SK-N-SH (cell line): ENCODE measurements at regions not wholly inside any gene's neighbourhood (a gene's known extent, or its start where the extent isn't known, plus 50 kb on each side); places are given as distances from the start of the nearest gene placed in this dataset.
A peak's percentile ranks its signal among the peaks of the same experiment; 100 is the strongest.

ENCODE experiments used
- CTCF ChIA-PET: fragments of 300-600, 350-600 bp; formaldehyde crosslinking; extraction: SDS; loops from one replicate; lab custom pipeline; 2021; lab: Yijun Ruan, JAX
- POLR2A ChIA-PET: fragments of 350-600 bp; sonication (Branson Sonifier 250); formaldehyde crosslinking; extraction: SDS; loops from one replicate; lab custom pipeline; 2020; ENCODE audit warnings: antibody characterized with exemption, inconsistent platforms; lab: Yijun Ruan, JAX
- DNase-seq: peaks from one replicate; pipeline ENCODE4 v3.0.0; 2012
- H2AFZ ChIP-seq: fragments of 200-600 bp; sonication (generic); 2 replicates; pipeline ENCODE4 v1.8.1; 2016; ENCODE audit warnings: antibody characterized with exemption, mild to moderate bottlenecking, low read depth
- H3F3A ChIP-seq: fragments of 200-600 bp; sonication (generic); replicated peaks from 2 replicates; pipeline ENCODE3; 2016; ENCODE audit warnings: antibody characterized with exemption, mild to moderate bottlenecking; ENCODE audit not compliant: insufficient read depth
- H3K27ac ChIP-seq, 2 experiments: fragments of 200-500 bp in 1 of 2; fragments of 200-600 bp in 1 of 2; sonication (Bioruptor generic) in 1 of 2; sonication (generic), shearing (Covaris generic) in 1 of 2; 2 replicates each; pipeline versions ENCODE4 v1.5.1 to v1.6.1; 2014 to 2016; ENCODE audit warnings: low read depth in 2 of 2, inconsistent platforms in 1 of 2, low read length in 1 of 2, mild to moderate bottlenecking in 1 of 2, mixed read lengths in 1 of 2
- H3K27me3 ChIP-seq: fragments of 200-600 bp; sonication (generic), shearing (Covaris generic); 2 replicates; pipeline ENCODE4 v1.6.1; 2016; ENCODE audit warnings: mixed run types; ENCODE audit not compliant: insufficient read depth
- H3K36me3 ChIP-seq, 2 experiments: fragments of 200-500 bp in 1 of 2; fragments of 200-600 bp in 1 of 2; sonication (Bioruptor generic) in 1 of 2; sonication (generic) in 1 of 2; replicated peaks in 1 of 2; 2 replicates each; pipeline versions ENCODE3 to v1.5.1; 2014 to 2016; ENCODE audit warnings: low read length in 1 of 2, mild to moderate bottlenecking in 1 of 2; ENCODE audit not compliant: insufficient read depth in 2 of 2, control insufficient read depth in 1 of 2
- H3K4me1 ChIP-seq, 2 experiments: fragments of 200-500 bp in 1 of 2; fragments of 200-600 bp in 1 of 2; sonication (Bioruptor generic) in 1 of 2; sonication (generic), shearing (Covaris generic) in 1 of 2; 2 replicates each; pipeline versions ENCODE4 v1.5.1 to v1.6.1; 2014 to 2016; ENCODE audit warnings: low read depth in 1 of 2, low read length in 1 of 2, mixed run types in 1 of 2; ENCODE audit not compliant: insufficient read depth in 2 of 2, control insufficient read depth in 1 of 2
- H3K4me2 ChIP-seq: fragments of 200-600 bp; sonication (generic), shearing (Covaris generic); 2 replicates; pipeline ENCODE4 v1.6.1; 2017; ENCODE audit warnings: mixed run types
- H3K4me3 ChIP-seq, 2 experiments: fragments of 200-500 bp in 1 of 2; fragments of 200-600 bp in 1 of 2; sonication (Bioruptor generic) in 1 of 2; sonication (generic), shearing (Covaris generic) in 1 of 2; 2 replicates each; pipeline versions ENCODE4 v1.5.1 to v1.8.1; 2014 to 2016; ENCODE audit warnings: low read depth in 2 of 2, inconsistent platforms in 1 of 2, low read length in 1 of 2, mild to moderate bottlenecking in 1 of 2, mixed read lengths in 1 of 2, moderate library complexity in 1 of 2
- H3K79me2 ChIP-seq: fragments of 200-600 bp; sonication (generic); 2 replicates; pipeline ENCODE4 v1.8.1; 2017; ENCODE audit warnings: mild to moderate bottlenecking; ENCODE audit not compliant: insufficient read depth
- H3K9ac ChIP-seq: fragments of 200-600 bp; sonication (generic); 2 replicates; pipeline ENCODE4 v1.6.1; 2017; ENCODE audit warnings: mixed run types
- H3K9me2 ChIP-seq: fragments of 200-600 bp; sonication (generic); 2 replicates; pipeline ENCODE4 v1.6.1; 2017; ENCODE audit warnings: mixed run types
- H3K9me3 ChIP-seq: fragments of 200-600 bp; sonication (generic); 2 replicates; pipeline ENCODE4 v1.6.1; 2017; ENCODE audit warnings: mixed run types, mild to moderate bottlenecking, moderate library complexity
- H4K20me1 ChIP-seq: fragments of 200-600 bp; sonication (generic); 2 replicates; pipeline ENCODE4 v1.6.1; 2017; ENCODE audit warnings: mild to moderate bottlenecking, mixed run types; ENCODE audit not compliant: insufficient read depth
- ELF1 ChIP-seq: IDR thresholded peaks from 2 replicates; pipeline ENCODE4 v1.4.0; 2012
- EP300 ChIP-seq, 2 experiments: IDR thresholded peaks; 2 replicates each; pipeline versions ENCODE4 v1.4.0 to v1.6.1; 2012; ENCODE audit warnings: borderline replicate concordance in 1 of 2, low read depth in 1 of 2, low read length in 1 of 2
- EZH2phosphoT487 ChIP-seq: fragments of 200-600 bp; sonication (generic); IDR thresholded peaks from 2 replicates; pipeline ENCODE4 v1.6.1; 2017; ENCODE audit warnings: low read depth, mixed run types, mild to moderate bottlenecking, antibody characterized with exemption, moderate library complexity, borderline replicate concordance
- FOSL2 ChIP-seq: IDR thresholded peaks from 2 replicates; pipeline ENCODE4 v1.4.0; 2012; ENCODE audit warnings: low read depth, mild to moderate bottlenecking, moderate library complexity, borderline replicate concordance
- FOXJ3 ChIP-seq: sonication (generic); formaldehyde crosslinking; IDR thresholded peaks from 2 replicates; pipeline ENCODE4 v1.5.1; 2020; ENCODE audit warnings: mild to moderate bottlenecking, missing genetic modification reagents
- JUND ChIP-seq: IDR thresholded peaks from 2 replicates; pipeline ENCODE4 v1.4.0; 2012
- NFIC ChIP-seq: IDR thresholded peaks from 2 replicates; pipeline ENCODE4 v1.4.0; 2012; ENCODE audit warnings: borderline replicate concordance
- NRF1 ChIP-seq: IDR thresholded peaks from 2 replicates; pipeline ENCODE4 v1.6.1; 2012; ENCODE audit warnings: low read depth, mild to moderate bottlenecking, low read length
- POLR2AphosphoS5 ChIP-seq: IDR thresholded peaks from 2 replicates; pipeline ENCODE4 v1.6.1; 2012; ENCODE audit warnings: low read depth, low read length
- RAD21 ChIP-seq: IDR thresholded peaks from 2 replicates; pipeline ENCODE4 v1.6.1; 2012; ENCODE audit warnings: mild to moderate bottlenecking, low read length
- RCOR1 ChIP-seq: fragments of 150-350 bp; IDR thresholded peaks from 2 replicates; pipeline ENCODE4 v1.6.1; 2017; ENCODE audit warnings: antibody characterized with exemption, low read length
- RFX5 ChIP-seq: IDR thresholded peaks from 2 replicates; pipeline ENCODE4 v1.6.1; 2012; ENCODE audit warnings: mild to moderate bottlenecking, improper control_type of control experiment, low read length
- RXRA ChIP-seq: IDR thresholded peaks from 2 replicates; pipeline ENCODE4 v1.4.0; 2012; ENCODE audit warnings: low read depth, mild to moderate bottlenecking, borderline replicate concordance
- TAF1 ChIP-seq: IDR thresholded peaks from 2 replicates; pipeline ENCODE4 v1.6.1; 2012; ENCODE audit warnings: low read depth, mild to moderate bottlenecking, low read length, moderate library complexity, borderline replicate concordance
- TCF12 ChIP-seq: IDR thresholded peaks from 2 replicates; pipeline ENCODE4 v1.4.0; 2012
- WGBS: methylation state at CpG from one replicate; pipeline ENCODE4 v1.1.6; 2017; ENCODE audit warnings: low lambda C conversion rate; 5-methylcytosine and 5-hydroxymethylcytosine counted together
- TF ChIP-seq, protein P1 (sequence below): IDR thresholded peaks from 2 replicates; pipeline ENCODE4; 2012
- TF ChIP-seq, protein P2 (sequence below): IDR thresholded peaks from 2 replicates; pipeline ENCODE4 v1.4.0; 2012; ENCODE audit warnings: low read depth, borderline replicate concordance
- TF ChIP-seq, protein P3 (sequence below): IDR thresholded peaks from 2 replicates; pipeline ENCODE4 v1.6.1; 2012; ENCODE audit warnings: mild to moderate bottlenecking, low read depth, low read length, moderate library complexity
- TF ChIP-seq, protein P4 (sequence below): IDR thresholded peaks from 2 replicates; pipeline ENCODE4 v1.4.0; 2012; ENCODE audit warnings: low read depth
- TF ChIP-seq, protein P5 (sequence below): IDR thresholded peaks from 2 replicates; pipeline ENCODE4 v1.4.0; 2012; ENCODE audit warnings: low read depth, borderline replicate concordance

DNA sequence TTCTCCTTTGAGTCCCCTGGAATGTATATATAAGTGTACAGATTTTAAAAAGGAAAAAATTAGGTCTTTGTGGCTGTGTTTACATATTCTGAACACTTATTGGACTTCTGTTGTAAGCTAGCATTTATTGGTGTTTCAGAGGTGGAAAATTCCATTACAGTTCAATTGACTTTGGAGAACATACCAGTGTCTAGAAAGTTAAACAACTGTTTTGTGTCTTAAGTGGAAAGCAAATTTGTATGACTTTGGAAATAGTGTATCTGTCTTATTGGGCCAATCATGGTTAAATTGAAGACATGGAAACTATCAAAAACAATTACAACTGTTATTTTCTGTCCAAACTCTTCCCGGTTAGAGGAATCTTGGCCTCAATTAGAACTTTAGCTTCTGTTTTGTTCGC, 265.0 kb upstream of the C2CD4B start:
- Histone ChIP-seq H3K4me2 (no peak overlapping the region), H3K27me3 (no peaks in the 10 kb centered on the region), H4K20me1 (no peaks in the 10 kb centered on the region), H3K27ac (peak overlapping the region in 1 of 2 experiments; percentile 56; a peak in 2 of 4 replicates), H3K79me2 (peaks cover 23% of the 10 kb centered on the region; the same call in 1 of the 2 replicates), H3K4me3 (no peak overlapping the region), H3K9ac (no peak overlapping the region), H3F3A (peaks cover 10% of the 10 kb centered on the region), H3K4me1 (peaks cover 0 to 27% of the 10 kb centered on the region in 2 experiments; a peak in 2 of 4 replicates), H2AFZ (no peak overlapping the region), H3K9me3 (no peaks in the 10 kb centered on the region), H3K36me3 (no peaks in the 10 kb centered on the region), H3K9me2 (no peaks in the 10 kb centered on the region)
- ChIA-PET CTCF (no interaction called here), POLR2A (no interaction called here)
- TF ChIP-seq, protein P1, sequence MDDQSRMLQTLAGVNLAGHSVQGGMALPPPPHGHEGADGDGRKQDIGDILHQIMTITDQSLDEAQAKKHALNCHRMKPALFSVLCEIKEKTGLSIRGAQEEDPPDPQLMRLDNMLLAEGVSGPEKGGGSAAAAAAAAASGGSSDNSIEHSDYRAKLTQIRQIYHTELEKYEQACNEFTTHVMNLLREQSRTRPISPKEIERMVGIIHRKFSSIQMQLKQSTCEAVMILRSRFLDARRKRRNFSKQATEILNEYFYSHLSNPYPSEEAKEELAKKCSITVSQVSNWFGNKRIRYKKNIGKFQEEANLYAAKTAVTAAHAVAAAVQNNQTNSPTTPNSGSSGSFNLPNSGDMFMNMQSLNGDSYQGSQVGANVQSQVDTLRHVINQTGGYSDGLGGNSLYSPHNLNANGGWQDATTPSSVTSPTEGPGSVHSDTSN = peak; percentile 27; the same call in 1 of the 2 replicates
- TF ChIP-seq, protein P2, sequence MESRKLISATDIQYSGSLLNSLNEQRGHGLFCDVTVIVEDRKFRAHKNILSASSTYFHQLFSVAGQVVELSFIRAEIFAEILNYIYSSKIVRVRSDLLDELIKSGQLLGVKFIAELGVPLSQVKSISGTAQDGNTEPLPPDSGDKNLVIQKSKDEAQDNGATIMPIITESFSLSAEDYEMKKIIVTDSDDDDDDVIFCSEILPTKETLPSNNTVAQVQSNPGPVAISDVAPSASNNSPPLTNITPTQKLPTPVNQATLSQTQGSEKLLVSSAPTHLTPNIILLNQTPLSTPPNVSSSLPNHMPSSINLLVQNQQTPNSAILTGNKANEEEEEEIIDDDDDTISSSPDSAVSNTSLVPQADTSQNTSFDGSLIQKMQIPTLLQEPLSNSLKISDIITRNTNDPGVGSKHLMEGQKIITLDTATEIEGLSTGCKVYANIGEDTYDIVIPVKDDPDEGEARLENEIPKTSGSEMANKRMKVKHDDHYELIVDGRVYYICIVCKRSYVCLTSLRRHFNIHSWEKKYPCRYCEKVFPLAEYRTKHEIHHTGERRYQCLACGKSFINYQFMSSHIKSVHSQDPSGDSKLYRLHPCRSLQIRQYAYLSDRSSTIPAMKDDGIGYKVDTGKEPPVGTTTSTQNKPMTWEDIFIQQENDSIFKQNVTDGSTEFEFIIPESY = no peak
- TF ChIP-seq EP300 (IDR thresholded peaks at IDR 0.05; ENCODE audit: borderline replicate concordance in 1 of 2, low read depth in 1 of 2, low read length in 1 of 2) (peak in 1 of 2 experiments; percentile 8; a peak in 1 of 4 replicates), EZH2phosphoT487 (no peak), POLR2AphosphoS5 (no peak), FOXJ3 (CRISPR knock-in tag) (no peak), TCF12 (0 out of 2 replicates have a peak, but pooled peaks have one; percentile 13)
- TF ChIP-seq, protein P3, sequence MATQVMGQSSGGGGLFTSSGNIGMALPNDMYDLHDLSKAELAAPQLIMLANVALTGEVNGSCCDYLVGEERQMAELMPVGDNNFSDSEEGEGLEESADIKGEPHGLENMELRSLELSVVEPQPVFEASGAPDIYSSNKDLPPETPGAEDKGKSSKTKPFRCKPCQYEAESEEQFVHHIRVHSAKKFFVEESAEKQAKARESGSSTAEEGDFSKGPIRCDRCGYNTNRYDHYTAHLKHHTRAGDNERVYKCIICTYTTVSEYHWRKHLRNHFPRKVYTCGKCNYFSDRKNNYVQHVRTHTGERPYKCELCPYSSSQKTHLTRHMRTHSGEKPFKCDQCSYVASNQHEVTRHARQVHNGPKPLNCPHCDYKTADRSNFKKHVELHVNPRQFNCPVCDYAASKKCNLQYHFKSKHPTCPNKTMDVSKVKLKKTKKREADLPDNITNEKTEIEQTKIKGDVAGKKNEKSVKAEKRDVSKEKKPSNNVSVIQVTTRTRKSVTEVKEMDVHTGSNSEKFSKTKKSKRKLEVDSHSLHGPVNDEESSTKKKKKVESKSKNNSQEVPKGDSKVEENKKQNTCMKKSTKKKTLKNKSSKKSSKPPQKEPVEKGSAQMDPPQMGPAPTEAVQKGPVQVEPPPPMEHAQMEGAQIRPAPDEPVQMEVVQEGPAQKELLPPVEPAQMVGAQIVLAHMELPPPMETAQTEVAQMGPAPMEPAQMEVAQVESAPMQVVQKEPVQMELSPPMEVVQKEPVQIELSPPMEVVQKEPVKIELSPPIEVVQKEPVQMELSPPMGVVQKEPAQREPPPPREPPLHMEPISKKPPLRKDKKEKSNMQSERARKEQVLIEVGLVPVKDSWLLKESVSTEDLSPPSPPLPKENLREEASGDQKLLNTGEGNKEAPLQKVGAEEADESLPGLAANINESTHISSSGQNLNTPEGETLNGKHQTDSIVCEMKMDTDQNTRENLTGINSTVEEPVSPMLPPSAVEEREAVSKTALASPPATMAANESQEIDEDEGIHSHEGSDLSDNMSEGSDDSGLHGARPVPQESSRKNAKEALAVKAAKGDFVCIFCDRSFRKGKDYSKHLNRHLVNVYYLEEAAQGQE = no peak
- DNase-seq = no peak
- WGBS = 74% methylated on average over 2 of the region's 2 CpGs

DNA sequence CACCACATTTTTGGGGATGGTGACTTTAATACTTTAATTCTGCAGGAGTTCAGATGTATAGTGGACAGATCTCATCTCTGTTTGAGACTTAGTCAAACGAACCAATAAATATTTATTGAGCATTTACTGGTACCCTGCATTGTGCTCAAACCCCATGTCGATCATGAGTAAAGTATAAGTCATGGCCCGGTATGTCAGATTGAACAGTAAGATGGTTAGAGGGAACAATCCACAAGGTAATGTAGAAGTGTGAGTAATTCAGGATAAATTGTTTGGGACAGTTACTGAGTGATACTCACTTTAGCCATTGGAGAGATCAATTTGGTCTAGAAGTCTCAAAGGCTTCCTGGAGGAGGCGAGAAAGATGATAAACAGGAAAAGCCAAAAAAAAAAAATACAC, 265.5 kb upstream of the C2CD4B start:
- no peaks in the 10 kb centered on the region for H4K20me1 ChIP-seq
- H3K4me1 ChIP-seq = peaks cover 0 to 27% of the 10 kb centered on the region in 2 experiments; a peak in 2 of 4 replicates
- POLR2A ChIA-PET = no interaction called here
- no peaks in the 10 kb centered on the region for H3K9me3 ChIP-seq
- 89% methylated on average over 4 of the region's 4 CpGs for WGBS
- H3K27ac ChIP-seq = peak overlapping the region in 1 of 2 experiments; percentile 55; a peak in 1 of 4 replicates
- no peak overlapping the region for H2AFZ ChIP-seq
- CTCF ChIA-PET = no interaction called here
- H3F3A ChIP-seq = peaks cover 10% of the 10 kb centered on the region
- H3K79me2 ChIP-seq = peaks cover 25% of the 10 kb centered on the region; the same call in 1 of the 2 replicates
- no peak overlapping the region for H3K4me2 ChIP-seq
- H3K9ac ChIP-seq = no peak overlapping the region
- H3K36me3 ChIP-seq = no peaks in the 10 kb centered on the region
- H3K4me3 ChIP-seq = no peak overlapping the region
- H3K9me2 ChIP-seq = no peaks in the 10 kb centered on the region
- no peak for DNase-seq
- H3K27me3 ChIP-seq = no peaks in the 10 kb centered on the region
- TF ChIP-seq JUND (no peak), RFX5 (no peak), ELF1 (no peak), RAD21 (no peak), TAF1 (no peak), RXRA (no peak), NRF1 (no peak), FOSL2 (no peak), RCOR1 (no peak), NFIC (no peak)
- TF ChIP-seq, protein P1 = no peak
- TF ChIP-seq, protein P4, sequence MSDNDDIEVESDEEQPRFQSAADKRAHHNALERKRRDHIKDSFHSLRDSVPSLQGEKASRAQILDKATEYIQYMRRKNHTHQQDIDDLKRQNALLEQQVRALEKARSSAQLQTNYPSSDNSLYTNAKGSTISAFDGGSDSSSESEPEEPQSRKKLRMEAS = no peak
- TF ChIP-seq, protein P5, sequence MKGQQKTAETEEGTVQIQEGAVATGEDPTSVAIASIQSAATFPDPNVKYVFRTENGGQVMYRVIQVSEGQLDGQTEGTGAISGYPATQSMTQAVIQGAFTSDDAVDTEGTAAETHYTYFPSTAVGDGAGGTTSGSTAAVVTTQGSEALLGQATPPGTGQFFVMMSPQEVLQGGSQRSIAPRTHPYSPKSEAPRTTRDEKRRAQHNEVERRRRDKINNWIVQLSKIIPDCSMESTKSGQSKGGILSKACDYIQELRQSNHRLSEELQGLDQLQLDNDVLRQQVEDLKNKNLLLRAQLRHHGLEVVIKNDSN = no peak
